ENCODE measurements at regions not wholly inside any gene's neighbourhood (a gene's known extent, or its start where the extent isn't known, plus 50 kb on each side); places are given as distances from the start of the nearest gene placed in this dataset.

GRCh38 chr10:80771902-80772555 is 234.3 kb downstream of the SH2D4B start:
- TF ChIP-seq, protein P1, sequence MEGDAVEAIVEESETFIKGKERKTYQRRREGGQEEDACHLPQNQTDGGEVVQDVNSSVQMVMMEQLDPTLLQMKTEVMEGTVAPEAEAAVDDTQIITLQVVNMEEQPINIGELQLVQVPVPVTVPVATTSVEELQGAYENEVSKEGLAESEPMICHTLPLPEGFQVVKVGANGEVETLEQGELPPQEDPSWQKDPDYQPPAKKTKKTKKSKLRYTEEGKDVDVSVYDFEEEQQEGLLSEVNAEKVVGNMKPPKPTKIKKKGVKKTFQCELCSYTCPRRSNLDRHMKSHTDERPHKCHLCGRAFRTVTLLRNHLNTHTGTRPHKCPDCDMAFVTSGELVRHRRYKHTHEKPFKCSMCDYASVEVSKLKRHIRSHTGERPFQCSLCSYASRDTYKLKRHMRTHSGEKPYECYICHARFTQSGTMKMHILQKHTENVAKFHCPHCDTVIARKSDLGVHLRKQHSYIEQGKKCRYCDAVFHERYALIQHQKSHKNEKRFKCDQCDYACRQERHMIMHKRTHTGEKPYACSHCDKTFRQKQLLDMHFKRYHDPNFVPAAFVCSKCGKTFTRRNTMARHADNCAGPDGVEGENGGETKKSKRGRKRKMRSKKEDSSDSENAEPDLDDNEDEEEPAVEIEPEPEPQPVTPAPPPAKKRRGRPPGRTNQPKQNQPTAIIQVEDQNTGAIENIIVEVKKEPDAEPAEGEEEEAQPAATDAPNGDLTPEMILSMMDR (IDR thresholded peaks at IDR 0.05): no peak
- TF ChIP-seq POLR2A (IDR thresholded peaks at IDR 0.05) (no peak), POLR2AphosphoS5 (IDR thresholded peaks at IDR 0.05; ENCODE audit: insufficient read depth in 1 of 2, low read depth in 1 of 2) (no peak)
